Ascending aorta (tissue), 2 donors: ENCODE measurements at regions not wholly inside any gene's neighbourhood (a gene's known extent, or its start where the extent isn't known, plus 50 kb on each side); places are given as distances from the start of the nearest gene placed in this dataset.

ENCODE experiments used
- DNase-seq, 2 donors: peaks; one replicate each; pipeline ENCODE4 v3.0.0-alpha.2; 2019; ENCODE audit warnings: low spot score in 2 of 2
- H3K27ac ChIP-seq, 2 donors: fragments of 200-600 bp; sonication (generic); one replicate each; pipeline ENCODE4 v1.5.1; 2016 to 2017; ENCODE audit warnings: mild to moderate bottlenecking in 1 of 2
- H3K27me3 ChIP-seq: fragments of 200-600 bp; sonication (generic); one replicate; pipeline ENCODE4 v1.5.1; 2017
- H3K36me3 ChIP-seq, 2 donors: fragments of 200-600 bp; sonication (generic); one replicate each; pipeline ENCODE4 v1.5.1; 2016
- H3K4me1 ChIP-seq, 2 donors: fragments of 200-600 bp; sonication (generic); one replicate each; pipeline ENCODE4 v1.5.1; 2016 to 2017; ENCODE audit warnings: mild to moderate bottlenecking in 1 of 2
- H3K4me3 ChIP-seq, 2 donors: fragments of 200-600 bp; sonication (generic); one replicate each; pipeline ENCODE4 v1.5.1; 2016 to 2017; ENCODE audit warnings: mild to moderate bottlenecking in 1 of 2
- H3K9me3 ChIP-seq, 2 donors: fragments of 200-600 bp; sonication (generic); one replicate each; pipeline ENCODE4 v1.5.1; 2016
- intact Hi-C: fragments of 100-400 bp; cut with DNase I; formaldehyde crosslinking; loops from one replicate; pipeline ENCODE4 v1.15.1; 2023
- TF ChIP-seq, protein P1 (sequence below), 3 experiments: fragments of 200-600 bp in 2 of 3; fragments of 450-650 bp in 1 of 3; sonication (generic) in 2 of 3; IDR thresholded peaks; one replicate each; pipeline ENCODE4 v1.5.1; 2016 to 2019; ENCODE audit warnings: antibody characterized with exemption in 3 of 3, mild to moderate bottlenecking in 1 of 3, moderate library complexity in 1 of 3

- Histone ChIP-seq H3K27me3 (no peaks in the 10 kb centered on the region), H3K9me3 (no peaks in the 10 kb centered on the region), H3K4me1 (no peaks in the 10 kb centered on the region), H3K36me3 (no peaks in the 10 kb centered on the region), H3K27ac (no peak overlapping the region), H3K4me3 (no peak overlapping the region)
- TF ChIP-seq, protein P1, sequence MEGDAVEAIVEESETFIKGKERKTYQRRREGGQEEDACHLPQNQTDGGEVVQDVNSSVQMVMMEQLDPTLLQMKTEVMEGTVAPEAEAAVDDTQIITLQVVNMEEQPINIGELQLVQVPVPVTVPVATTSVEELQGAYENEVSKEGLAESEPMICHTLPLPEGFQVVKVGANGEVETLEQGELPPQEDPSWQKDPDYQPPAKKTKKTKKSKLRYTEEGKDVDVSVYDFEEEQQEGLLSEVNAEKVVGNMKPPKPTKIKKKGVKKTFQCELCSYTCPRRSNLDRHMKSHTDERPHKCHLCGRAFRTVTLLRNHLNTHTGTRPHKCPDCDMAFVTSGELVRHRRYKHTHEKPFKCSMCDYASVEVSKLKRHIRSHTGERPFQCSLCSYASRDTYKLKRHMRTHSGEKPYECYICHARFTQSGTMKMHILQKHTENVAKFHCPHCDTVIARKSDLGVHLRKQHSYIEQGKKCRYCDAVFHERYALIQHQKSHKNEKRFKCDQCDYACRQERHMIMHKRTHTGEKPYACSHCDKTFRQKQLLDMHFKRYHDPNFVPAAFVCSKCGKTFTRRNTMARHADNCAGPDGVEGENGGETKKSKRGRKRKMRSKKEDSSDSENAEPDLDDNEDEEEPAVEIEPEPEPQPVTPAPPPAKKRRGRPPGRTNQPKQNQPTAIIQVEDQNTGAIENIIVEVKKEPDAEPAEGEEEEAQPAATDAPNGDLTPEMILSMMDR (IDR thresholded peaks at IDR 0.05), result no peak
- intact Hi-C loops, result no loop called here
- no peak for DNase-seq
Observed at GRCh38 chr4:136810626-136811025, 721.7 kb downstream of the PCDH18 start.

GRCh38 chr4:136806844-136807243 lies 725.5 kb downstream of the PCDH18 start:
- Histone ChIP-seq H3K4me1 (no peaks in the 10 kb centered on the region), H3K36me3 (no peaks in the 10 kb centered on the region), H3K27me3 (no peaks in the 10 kb centered on the region), H3K4me3 (no peak overlapping the region), H3K27ac (no peak overlapping the region), H3K9me3 (no peaks in the 10 kb centered on the region)
- intact Hi-C loops, result no loop called here
- DNase-seq, result no peak
- TF ChIP-seq, protein P1 (IDR thresholded peaks at IDR 0.05), result no peak

GRCh38 chr4:136805617-136806016 lies 726.7 kb downstream of the PCDH18 start:
- Histone ChIP-seq H3K27ac (no peak overlapping the region), H3K4me3 (no peak overlapping the region), H3K36me3 (no peaks in the 10 kb centered on the region), H3K9me3 (no peaks in the 10 kb centered on the region), H3K27me3 (no peaks in the 10 kb centered on the region), H3K4me1 (no peaks in the 10 kb centered on the region)
- TF ChIP-seq, protein P1 (IDR thresholded peaks at IDR 0.05), result no peak
- DNase-seq, result no peak
- intact Hi-C loops, result no loop called here

DNA sequence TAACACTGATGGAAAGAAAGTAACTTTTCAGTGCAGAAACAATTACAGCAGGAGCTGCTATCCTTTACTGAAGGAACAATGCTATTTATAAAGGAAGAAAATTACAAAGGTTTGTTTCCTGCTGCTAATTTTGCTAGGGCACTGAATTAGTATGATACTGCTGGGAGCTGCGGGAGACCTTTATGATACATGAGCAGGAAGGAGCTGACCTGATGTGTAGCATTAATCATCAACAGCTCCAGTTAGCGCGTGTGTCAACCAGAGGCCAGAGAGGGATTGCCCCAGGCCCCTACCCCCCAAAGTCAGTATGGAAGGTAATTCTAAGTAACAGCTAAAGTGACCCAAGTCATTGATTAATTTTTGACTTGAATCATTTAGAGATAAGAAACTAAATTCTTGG lies 728.9 kb downstream of the PCDH18 start:
- no peak for DNase-seq
- H3K27me3 ChIP-seq, result no peaks in the 10 kb centered on the region
- H3K4me3 ChIP-seq, result no peak overlapping the region
- TF ChIP-seq, protein P1 (IDR thresholded peaks at IDR 0.05), result no peak
- H3K4me1 ChIP-seq, result no peaks in the 10 kb centered on the region
- no peaks in the 10 kb centered on the region for H3K9me3 ChIP-seq
- intact Hi-C loops, result no loop called here
- H3K36me3 ChIP-seq, result no peaks in the 10 kb centered on the region
- H3K27ac ChIP-seq, result no peak overlapping the region

DNA sequence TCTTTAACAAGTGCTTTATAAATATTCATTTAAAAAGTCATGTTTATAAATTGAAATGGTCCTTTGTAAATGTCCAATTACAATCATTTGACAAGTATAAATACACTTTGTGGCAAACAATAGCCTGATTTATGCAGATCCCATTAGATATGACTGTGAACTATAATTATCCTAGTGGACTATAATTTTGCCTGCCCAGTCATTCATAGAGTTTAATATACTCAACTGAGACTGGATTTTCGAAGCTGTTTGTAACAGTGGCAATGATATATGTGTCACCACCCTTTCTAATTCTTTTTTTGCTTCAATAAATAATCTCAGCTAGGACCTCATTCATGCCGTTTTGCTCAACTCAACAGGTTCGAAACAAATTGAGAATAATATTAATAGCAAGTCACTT lies 732.0 kb downstream of the PCDH18 start:
- intact Hi-C loops, result no loop called here
- no peaks in the 10 kb centered on the region for H3K36me3 ChIP-seq

More for the DNA sequence above, 732.0 kb downstream of the PCDH18 start:
- Histone ChIP-seq H3K4me3 (no peak overlapping the region), H3K4me1 (no peaks in the 10 kb centered on the region), H3K27me3 (no peaks in the 10 kb centered on the region), H3K9me3 (no peaks in the 10 kb centered on the region), H3K27ac (no peak overlapping the region)
- no peak for DNase-seq
- TF ChIP-seq, protein P1 (IDR thresholded peaks at IDR 0.05), result no peak
